Endothelial cell of umbilical vein (primary cell): ENCODE measurements at regions not wholly inside any gene's neighbourhood (a gene's known extent, or its start where the extent isn't known, plus 50 kb on each side); places are given as distances from the start of the nearest gene placed in this dataset.

Experiments
- BruUV-seq: library from RNA; stranded (reverse); fragments of 400-500 nt; replicated peaks from 2 replicates; lab custom pipeline; 2021; lab: Mats Ljungman, UMichigan
- CTCF ChIA-PET: fragments of 300-600, 350-600 bp; sonication (Branson Sonifier 250); formaldehyde crosslinking; loops from one replicate; lab custom pipeline; 2021; ENCODE audit warnings: antibody characterized with exemption, inconsistent platforms; lab: Charles Lee
- POLR2A ChIA-PET: fragments of 300-600, 350-600 bp; sonication (Branson Sonifier 250); formaldehyde crosslinking; loops from one replicate; lab custom pipeline; 2021; ENCODE audit warnings: antibody characterized with exemption, inconsistent platforms; lab: Charles Lee
- DNase-seq: peaks from one replicate; pipeline ENCODE4 v3.0.0-alpha.2; 2011; ENCODE audit warnings: low read depth, low spot score
- FAIRE-seq: peaks from 2 replicates; lab custom pipeline; 2011; peaks lifted over from hg19 to GRCh38; lab: Jason Lieb, UNC
- H2AFZ ChIP-seq: 2 replicates; pipeline ENCODE4 v1.6.0; 2012; ENCODE audit warnings: low read depth, low read length, control low read depth, inconsistent platforms
- H3K27ac ChIP-seq: 2 replicates; pipeline ENCODE4 v1.5.1; 2011; ENCODE audit warnings: low read depth, mild to moderate bottlenecking, control low read depth, low read length, moderate library complexity; ENCODE audit not compliant: insufficient read depth
- H3K27me3 ChIP-seq, 2 experiments: 2 replicates each; pipeline versions ENCODE4 v1.6.0 to v1.6.1; 2011; ENCODE audit warnings: low read length in 2 of 2, mixed read lengths in 1 of 2; ENCODE audit not compliant: control insufficient read depth in 2 of 2, insufficient read depth in 2 of 2
- H3K36me3 ChIP-seq, 2 experiments: 2 replicates in 1 of 2; 3 replicates in 1 of 2; pipeline ENCODE4 v1.5.1; 2011; ENCODE audit warnings: low read length in 2 of 2, mild to moderate bottlenecking in 1 of 2, moderate library complexity in 1 of 2; ENCODE audit not compliant: control insufficient read depth in 2 of 2, insufficient read depth in 2 of 2; ENCODE audit errors: extremely low read depth in 1 of 2
- H3K4me1 ChIP-seq: 3 replicates; pipeline ENCODE4 v1.5.1; 2011; ENCODE audit warnings: mild to moderate bottlenecking, low read length; ENCODE audit not compliant: control insufficient read depth, insufficient read depth; ENCODE audit errors: extremely low read depth
- H3K4me2 ChIP-seq: 2 replicates; pipeline ENCODE4 v1.6.1; 2011; ENCODE audit warnings: low read length, control low read depth, mixed read lengths; ENCODE audit not compliant: insufficient read depth
- H3K4me3 ChIP-seq, 3 experiments: fragments of 200-600 bp in 1 of 3; sonication (generic), shearing (Covaris generic) in 1 of 3; replicated peaks in 1 of 3; 2 replicates each; pipeline ENCODE4 v1.5.1; 2011 to 2016; ENCODE audit warnings: control low read depth in 3 of 3, low read length in 3 of 3, mild to moderate bottlenecking in 2 of 3, inconsistent platforms in 1 of 3, low read depth in 1 of 3, moderate library complexity in 1 of 3; ENCODE audit not compliant: insufficient read depth in 1 of 3
- H3K79me2 ChIP-seq: 2 replicates; pipeline ENCODE4 v1.6.0; 2012; ENCODE audit warnings: low read length, inconsistent platforms; ENCODE audit not compliant: control insufficient read depth, insufficient read depth
- H3K9ac ChIP-seq: replicated peaks from 2 replicates; pipeline ENCODE3; 2011; ENCODE audit warnings: low read length, control low read depth; ENCODE audit not compliant: insufficient read depth; ENCODE audit errors: extremely low read depth
- H3K9me1 ChIP-seq: replicated peaks from 3 replicates; pipeline ENCODE4 v1.6.0; 2011; ENCODE audit warnings: mild to moderate bottlenecking, low read length; ENCODE audit not compliant: control insufficient read depth, insufficient read depth; ENCODE audit errors: extremely low read depth
- H3K9me3 ChIP-seq: replicated peaks from 2 replicates; pipeline ENCODE4 v1.5.1; 2012; ENCODE audit warnings: low read length, inconsistent platforms; ENCODE audit not compliant: control insufficient read depth, insufficient read depth
- H4K20me1 ChIP-seq: replicated peaks from 2 replicates; pipeline ENCODE3; 2011; ENCODE audit warnings: mild to moderate bottlenecking, low read length; ENCODE audit not compliant: control insufficient read depth, insufficient read depth; ENCODE audit errors: extremely low read depth
- EZH2 ChIP-seq: IDR thresholded peaks from 2 replicates; pipeline ENCODE4 v1.6.1; 2012; ENCODE audit warnings: borderline replicate concordance, low read depth, mild to moderate bottlenecking, moderate library complexity, low read length, inconsistent platforms; ENCODE audit not compliant: severe bottlenecking
- FOS ChIP-seq: IDR thresholded peaks from 2 replicates; pipeline ENCODE4 v1.6.1; 2011; ENCODE audit warnings: mild to moderate bottlenecking, low read length, moderate library complexity, borderline replicate concordance; ENCODE audit not compliant: insufficient read depth
- GATA2 ChIP-seq: IDR thresholded peaks from 2 replicates; pipeline ENCODE4 v1.7.0; 2011; ENCODE audit warnings: low read depth, mild to moderate bottlenecking, moderate library complexity, mixed read lengths, low read length; ENCODE audit not compliant: insufficient read length, insufficient read depth
- JUN ChIP-seq: IDR thresholded peaks from 2 replicates; pipeline ENCODE4 v1.6.1; 2011; ENCODE audit warnings: borderline replicate concordance, low read depth; ENCODE audit not compliant: insufficient read length, insufficient read depth
- MAX ChIP-seq: IDR thresholded peaks from 2 replicates; pipeline ENCODE4 v1.6.1; 2011; ENCODE audit not compliant: insufficient read depth, insufficient read length
- MYC ChIP-seq: IDR thresholded peaks from one replicate; pipeline ENCODE4 v1.6.1; 2011; ENCODE audit warnings: mild to moderate bottlenecking, low read depth, low read length
- POLR2A ChIP-seq: IDR thresholded peaks from 2 replicates; pipeline ENCODE4 v1.6.1; 2012; ENCODE audit warnings: low read depth, mild to moderate bottlenecking, control low read depth, low read length
- POLR2AphosphoS5 ChIP-seq: IDR thresholded peaks from 2 replicates; pipeline ENCODE4 v1.6.1; 2012; ENCODE audit warnings: low read depth, mild to moderate bottlenecking, control low read depth, low read length, moderate library complexity; ENCODE audit not compliant: insufficient read depth
- dilution Hi-C: fragments of 300-500 bp; cut with MboI; formaldehyde crosslinking; loops from one replicate; pipeline ENCODE4 v1.15.0; 2019; ENCODE audit warnings: low sequenced_read_pairs; ENCODE audit not compliant: extremely low pct_ligation_motif_present
- intact Hi-C: fragments of 100-400 bp; cut with micrococcal nuclease; formaldehyde crosslinking; loops from one replicate; pipeline ENCODE4 v1.10.0; 2022
- TF ChIP-seq, protein P1 (sequence below), 2 donors: IDR thresholded peaks; 1 replicate in 1 of 2; 2 replicates in 1 of 2; pipeline ENCODE4 v1.5.1; 2011; ENCODE audit warnings: low read length in 2 of 2, mild to moderate bottlenecking in 2 of 2, moderate library complexity in 2 of 2, control low read depth in 1 of 2, inconsistent platforms in 1 of 2, low read depth in 1 of 2; ENCODE audit not compliant: insufficient read depth in 1 of 2; ENCODE audit errors: extremely low read depth in 1 of 2

DNA sequence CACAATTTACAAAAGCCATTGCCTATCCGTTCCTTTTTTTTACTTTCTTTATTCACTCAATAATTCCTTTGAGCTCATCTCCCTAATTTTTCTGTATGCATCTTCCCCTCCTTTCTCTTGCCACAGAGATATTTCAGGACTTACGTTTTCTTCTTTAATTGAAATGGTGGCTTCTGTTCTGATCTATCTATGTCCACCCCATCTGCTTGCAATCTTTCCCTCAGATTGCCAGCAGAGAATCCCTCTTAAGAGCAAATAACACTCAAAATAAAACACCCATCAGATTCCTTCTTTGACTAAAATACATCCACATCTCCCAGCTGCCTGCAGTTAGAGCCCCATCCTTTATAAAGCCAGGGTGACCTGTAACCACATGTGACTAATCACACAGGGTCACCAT, 478.6 kb downstream of the EFNB2 start:
- Histone ChIP-seq H3K79me2 (no peaks in the 10 kb centered on the region), H3K9me1 (no peaks in the 10 kb centered on the region), H3K9me3 (no peaks in the 10 kb centered on the region), H3K36me3 (no peaks in the 10 kb centered on the region), H2AFZ (no peak overlapping the region), H3K4me3 (no peak overlapping the region), H3K4me2 (no peak overlapping the region), H3K27me3 (peaks cover 0 to 1% of the 10 kb centered on the region in 2 experiments), H3K4me1 (no peaks in the 10 kb centered on the region), H4K20me1 (no peaks in the 10 kb centered on the region), H3K9ac (no peak overlapping the region), H3K27ac (no peak overlapping the region)
- no peak for TF ChIP-seq JUN
- TF ChIP-seq FOS: no peak
- TF ChIP-seq POLR2AphosphoS5: no peak
- TF ChIP-seq POLR2A: no peak
- TF ChIP-seq EZH2: no peak
- TF ChIP-seq MYC: no peak
- TF ChIP-seq GATA2: no peak
- no peak for TF ChIP-seq MAX
- TF ChIP-seq, protein P1, sequence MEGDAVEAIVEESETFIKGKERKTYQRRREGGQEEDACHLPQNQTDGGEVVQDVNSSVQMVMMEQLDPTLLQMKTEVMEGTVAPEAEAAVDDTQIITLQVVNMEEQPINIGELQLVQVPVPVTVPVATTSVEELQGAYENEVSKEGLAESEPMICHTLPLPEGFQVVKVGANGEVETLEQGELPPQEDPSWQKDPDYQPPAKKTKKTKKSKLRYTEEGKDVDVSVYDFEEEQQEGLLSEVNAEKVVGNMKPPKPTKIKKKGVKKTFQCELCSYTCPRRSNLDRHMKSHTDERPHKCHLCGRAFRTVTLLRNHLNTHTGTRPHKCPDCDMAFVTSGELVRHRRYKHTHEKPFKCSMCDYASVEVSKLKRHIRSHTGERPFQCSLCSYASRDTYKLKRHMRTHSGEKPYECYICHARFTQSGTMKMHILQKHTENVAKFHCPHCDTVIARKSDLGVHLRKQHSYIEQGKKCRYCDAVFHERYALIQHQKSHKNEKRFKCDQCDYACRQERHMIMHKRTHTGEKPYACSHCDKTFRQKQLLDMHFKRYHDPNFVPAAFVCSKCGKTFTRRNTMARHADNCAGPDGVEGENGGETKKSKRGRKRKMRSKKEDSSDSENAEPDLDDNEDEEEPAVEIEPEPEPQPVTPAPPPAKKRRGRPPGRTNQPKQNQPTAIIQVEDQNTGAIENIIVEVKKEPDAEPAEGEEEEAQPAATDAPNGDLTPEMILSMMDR (IDR thresholded peaks at IDR 0.05; ENCODE audit: extremely low read depth in 1 of 2, insufficient read depth in 1 of 2, low read depth in 1 of 2, low read length in 2 of 2): no peak
- intact Hi-C loops: no loop called here
- DNase-seq (no peak), FAIRE-seq (no peak)
- ChIA-PET POLR2A (no interaction called here), CTCF (no interaction called here)
- dilution Hi-C loops: no loop called here
- no TSS peak for BruUV-seq
